ENCODE measurements at regions not wholly inside any gene's neighbourhood (a gene's known extent, or its start where the extent isn't known, plus 50 kb on each side); places are given as distances from the start of the nearest gene placed in this dataset.

- DNase-seq (ENCODE audit: low spot score): no peak
- no peak for TF ChIP-seq CTCF (IDR thresholded peaks at IDR 0.05; ENCODE audit: extremely low read depth, missing control alignments)
These were observed 301.8 kb downstream of the SP3 start for GRCh38 chr2:173663353-173663752.

- no peak for DNase-seq (ENCODE audit: low spot score)
- no peak for TF ChIP-seq CTCF (IDR thresholded peaks at IDR 0.05; ENCODE audit: extremely low read depth, missing control alignments)
These were observed 301.2 kb downstream of the SP3 start for GRCh38 chr2:173663835-173664512.

- DNase-seq (ENCODE audit: low spot score): no peak
- TF ChIP-seq CTCF (IDR thresholded peaks at IDR 0.05; ENCODE audit: extremely low read depth, missing control alignments): no peak
These were observed 300.7 kb downstream of the SP3 start for GRCh38 chr2:173664513-173664910.

- TF ChIP-seq CTCF (IDR thresholded peaks at IDR 0.05; ENCODE audit: extremely low read depth, missing control alignments): no peak
- DNase-seq (ENCODE audit: low spot score): no peak
These were observed 298.8 kb downstream of the SP3 start for GRCh38 chr2:173666171-173666888.

- no peak for DNase-seq (ENCODE audit: low spot score)
- TF ChIP-seq CTCF (IDR thresholded peaks at IDR 0.05; ENCODE audit: extremely low read depth, missing control alignments): no peak
These were observed 298.2 kb downstream of the SP3 start for GRCh38 chr2:173667014-173667413.

- TF ChIP-seq CTCF (IDR thresholded peaks at IDR 0.05; ENCODE audit: extremely low read depth, missing control alignments): no peak
- no peak for DNase-seq (ENCODE audit: low spot score)
These were observed 297.8 kb downstream of the SP3 start for GRCh38 chr2:173667415-173667814.

- DNase-seq (ENCODE audit: low spot score): no peak
- TF ChIP-seq CTCF (IDR thresholded peaks at IDR 0.05; ENCODE audit: extremely low read depth, missing control alignments): no peak
These were observed 295.8 kb downstream of the SP3 start for GRCh38 chr2:173669271-173669853.
